HL-60 (cell line): ENCODE measurements at regions not wholly inside any gene's neighbourhood (a gene's known extent, or its start where the extent isn't known, plus 50 kb on each side); places are given as distances from the start of the nearest gene placed in this dataset.

Source experiments
- DNase-seq, 2 experiments: peaks; one replicate each; pipeline ENCODE4 v3.0.0-alpha.2; 2010 to 2020; ENCODE audit warnings: low read depth in 1 of 2, low spot score in 1 of 2
- H3K27ac ChIP-seq: fragments of 250-450 bp; sonication (Bioruptor Pico); replicated peaks from 2 replicates; pipeline ENCODE4 v1.5.1; 2020; ENCODE audit warnings: mild to moderate bottlenecking, moderate library complexity
- H3K27me3 ChIP-seq: fragments of 250-450 bp; sonication (Bioruptor Pico); 2 replicates; pipeline ENCODE4 v1.5.1; 2021; ENCODE audit warnings: mild to moderate bottlenecking, moderate library complexity; ENCODE audit not compliant: insufficient read depth, poor library complexity, severe bottlenecking
- H3K4me3 ChIP-seq: replicated peaks from 2 replicates; pipeline ENCODE4 v1.5.1; 2011; ENCODE audit warnings: mild to moderate bottlenecking, control low read depth, low read length; ENCODE audit not compliant: insufficient read depth
- GABPA ChIP-seq: IDR thresholded peaks from 2 replicates; pipeline ENCODE4 v1.6.1; 2012; ENCODE audit warnings: low read depth
- POLR2AphosphoS5 ChIP-seq: IDR thresholded peaks from 2 replicates; pipeline ENCODE4 v1.6.1; 2012; ENCODE audit warnings: low read depth
- REST ChIP-seq: IDR thresholded peaks from 2 replicates; pipeline ENCODE4 v1.6.1; 2012; ENCODE audit warnings: low read depth; ENCODE audit not compliant: insufficient replicate concordance
- SPI1 ChIP-seq: IDR thresholded peaks from 2 replicates; pipeline ENCODE4 v1.6.1; 2012; ENCODE audit warnings: low read depth, mild to moderate bottlenecking, borderline replicate concordance
- TF ChIP-seq, protein P1 (sequence below): IDR thresholded peaks from one replicate; pipeline ENCODE4 v1.5.1; 2011; ENCODE audit warnings: low read length, control low read depth, inconsistent platforms; ENCODE audit not compliant: insufficient read depth

DNA sequence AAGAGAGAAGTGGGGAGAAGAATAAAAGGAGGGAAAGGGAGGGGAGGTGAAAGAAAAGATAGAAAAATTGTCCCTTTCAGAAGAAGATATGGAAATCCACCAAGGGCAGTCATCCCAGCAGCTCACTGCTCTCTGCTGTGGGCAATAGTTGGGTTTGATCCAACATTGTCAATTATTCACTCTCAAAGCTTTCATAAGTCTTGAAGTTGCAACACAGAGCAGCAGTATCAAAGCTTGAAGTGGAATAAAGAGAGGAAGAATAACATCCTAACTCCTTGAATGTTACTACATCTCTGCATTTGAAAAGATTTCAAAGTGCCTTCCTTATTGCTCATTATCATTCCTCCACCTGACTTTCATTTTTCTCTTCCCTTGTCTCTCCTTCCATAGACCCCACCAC, 62.3 kb upstream of the HHIP start:
- Histone ChIP-seq H3K4me3 (no peak overlapping the region), H3K27me3 (no peaks in the 10 kb centered on the region), H3K27ac (no peak overlapping the region)
- no peak for DNase-seq
- no peak for TF ChIP-seq POLR2AphosphoS5
- TF ChIP-seq, protein P1, sequence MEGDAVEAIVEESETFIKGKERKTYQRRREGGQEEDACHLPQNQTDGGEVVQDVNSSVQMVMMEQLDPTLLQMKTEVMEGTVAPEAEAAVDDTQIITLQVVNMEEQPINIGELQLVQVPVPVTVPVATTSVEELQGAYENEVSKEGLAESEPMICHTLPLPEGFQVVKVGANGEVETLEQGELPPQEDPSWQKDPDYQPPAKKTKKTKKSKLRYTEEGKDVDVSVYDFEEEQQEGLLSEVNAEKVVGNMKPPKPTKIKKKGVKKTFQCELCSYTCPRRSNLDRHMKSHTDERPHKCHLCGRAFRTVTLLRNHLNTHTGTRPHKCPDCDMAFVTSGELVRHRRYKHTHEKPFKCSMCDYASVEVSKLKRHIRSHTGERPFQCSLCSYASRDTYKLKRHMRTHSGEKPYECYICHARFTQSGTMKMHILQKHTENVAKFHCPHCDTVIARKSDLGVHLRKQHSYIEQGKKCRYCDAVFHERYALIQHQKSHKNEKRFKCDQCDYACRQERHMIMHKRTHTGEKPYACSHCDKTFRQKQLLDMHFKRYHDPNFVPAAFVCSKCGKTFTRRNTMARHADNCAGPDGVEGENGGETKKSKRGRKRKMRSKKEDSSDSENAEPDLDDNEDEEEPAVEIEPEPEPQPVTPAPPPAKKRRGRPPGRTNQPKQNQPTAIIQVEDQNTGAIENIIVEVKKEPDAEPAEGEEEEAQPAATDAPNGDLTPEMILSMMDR: no peak
- TF ChIP-seq SPI1: no peak
- TF ChIP-seq REST: no peak
- TF ChIP-seq GABPA: no peak

DNA sequence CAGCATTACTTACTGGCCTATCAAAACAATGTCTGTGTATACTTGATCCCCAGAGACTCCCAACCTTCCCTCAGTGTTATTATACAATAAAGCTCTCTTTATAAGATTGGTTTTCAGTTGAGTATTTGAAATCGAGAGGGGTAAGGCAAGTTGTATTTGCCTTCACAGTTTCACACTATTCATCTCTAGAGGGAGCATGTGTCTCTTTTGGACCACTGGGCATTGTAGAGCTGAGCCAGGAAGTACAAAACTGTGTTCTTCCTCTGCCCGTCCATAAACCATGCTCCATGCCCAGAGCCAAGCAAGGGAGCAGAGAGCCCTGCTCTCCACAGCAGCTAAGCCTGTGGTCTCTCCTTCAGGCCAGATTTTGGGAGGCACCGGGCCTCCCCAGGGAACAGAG, 61.5 kb upstream of the HHIP start:
- H3K4me3 ChIP-seq: no peak overlapping the region
- H3K27me3 ChIP-seq: no peaks in the 10 kb centered on the region
- TF ChIP-seq SPI1 (no peak), GABPA (no peak), REST (no peak), POLR2AphosphoS5 (no peak)
- TF ChIP-seq, protein P1: no peak
- no peak for DNase-seq
- H3K27ac ChIP-seq: no peak overlapping the region

GRCh38 chr4:144589512-144589911, 56.4 kb upstream of the HHIP start:
- H3K4me3 ChIP-seq: no peak overlapping the region
- DNase-seq: no peak
- H3K27me3 ChIP-seq: no peaks in the 10 kb centered on the region
- no peak overlapping the region for H3K27ac ChIP-seq
- TF ChIP-seq, protein P1: no peak
- TF ChIP-seq GABPA: no peak
- TF ChIP-seq POLR2AphosphoS5: no peak
- no peak for TF ChIP-seq SPI1
- no peak for TF ChIP-seq REST
